Uterus (tissue), 3 donors: ENCODE measurements at regions not wholly inside any gene's neighbourhood (a gene's known extent, or its start where the extent isn't known, plus 50 kb on each side); places are given as distances from the start of the nearest gene placed in this dataset.

Experiments used
- DNase-seq, 2 donors: peaks; one replicate each; pipeline ENCODE4 v3.0.0-alpha.2; 2019 to 2020
- H3K27ac ChIP-seq, 2 donors: fragments of 200-600 bp; sonication (generic); 1 replicate in 1 of 2; 2 replicates in 1 of 2; pipeline ENCODE4 v1.5.1; 2016 to 2018
- H3K27me3 ChIP-seq, 2 donors: fragments of 200-600 bp; sonication (generic); one replicate each; pipeline ENCODE4 v1.5.1; 2018 to 2019; ENCODE audit warnings: control low read depth in 1 of 2
- H3K36me3 ChIP-seq, 2 donors: fragments of 200-600 bp; sonication (generic); one replicate each; pipeline ENCODE4 v1.5.1; 2019; ENCODE audit warnings: control low read depth in 1 of 2
- H3K4me1 ChIP-seq, 2 donors: fragments of 200-600 bp; sonication (generic); one replicate each; pipeline ENCODE4 v1.5.1; 2018 to 2019; ENCODE audit warnings: control low read depth in 1 of 2
- H3K4me3 ChIP-seq, 2 donors: fragments of 200-600 bp; sonication (generic); 1 replicate in 1 of 2; 2 replicates in 1 of 2; pipeline ENCODE4 v1.5.1; 2018 to 2019; ENCODE audit warnings: mild to moderate bottlenecking in 1 of 2
- H3K9me3 ChIP-seq, 2 donors: fragments of 200-600 bp; sonication (generic); one replicate each; pipeline ENCODE4 v1.5.1; 2019; ENCODE audit warnings: control low read depth in 1 of 2
- CTCF ChIP-seq, 4 experiments: fragments of 200-600 bp in 2 of 4; fragments of 450-650 bp in 2 of 4; sonication (generic) in 2 of 4; IDR thresholded peaks; one replicate each; pipeline ENCODE4 v1.5.1; 2016 to 2019; ENCODE audit warnings: antibody characterized with exemption in 4 of 4, mild to moderate bottlenecking in 2 of 4, moderate library complexity in 1 of 4
- POLR2A ChIP-seq, 2 donors: fragments of 450-650 bp; IDR thresholded peaks; one replicate each; pipeline ENCODE4 v1.6.1; 2016; ENCODE audit warnings: antibody characterized with exemption in 2 of 2, mild to moderate bottlenecking in 1 of 2, moderate library complexity in 1 of 2
- intact Hi-C: fragments of 100-400 bp; cut with DNase I; formaldehyde crosslinking; loops from one replicate; pipeline ENCODE4 v1.15.1; 2023; ENCODE audit warnings: low total_unique reads
- donor health status: DM: yes; HTN: yes; CAD: no.

GRCh38 chr9:126017758-126018157, 270.6 kb downstream of the PBX3 start:
- no peak for DNase-seq
- H3K36me3 ChIP-seq: no peaks in the 10 kb centered on the region
- H3K4me1 ChIP-seq: no peaks in the 10 kb centered on the region
- no peak overlapping the region for H3K4me3 ChIP-seq
- TF ChIP-seq CTCF (IDR thresholded peaks at IDR 0.05) (no peak), POLR2A (IDR thresholded peaks at IDR 0.05) (no peak)
- no peaks in the 10 kb centered on the region for H3K9me3 ChIP-seq
- intact Hi-C loops: no loop called here
- no peak overlapping the region for H3K27ac ChIP-seq
- no peaks in the 10 kb centered on the region for H3K27me3 ChIP-seq

GRCh38 chr9:126020836-126021235, 273.7 kb downstream of the PBX3 start:
- no peak overlapping the region for H3K4me3 ChIP-seq
- no peaks in the 10 kb centered on the region for H3K4me1 ChIP-seq
- intact Hi-C loops: no loop called here
- H3K36me3 ChIP-seq: no peaks in the 10 kb centered on the region
- no peak for DNase-seq
- no peak overlapping the region for H3K27ac ChIP-seq
- no peaks in the 10 kb centered on the region for H3K27me3 ChIP-seq
- no peaks in the 10 kb centered on the region for H3K9me3 ChIP-seq
- TF ChIP-seq POLR2A (IDR thresholded peaks at IDR 0.05) (no peak), CTCF (IDR thresholded peaks at IDR 0.05) (no peak)

- Histone ChIP-seq H3K4me3 (no peak overlapping the region), H3K36me3 (no peaks in the 10 kb centered on the region), H3K9me3 (no peaks in the 10 kb centered on the region), H3K27me3 (no peaks in the 10 kb centered on the region), H3K27ac (no peak overlapping the region), H3K4me1 (no peaks in the 10 kb centered on the region)
- intact Hi-C loops: no loop called here
- no peak for DNase-seq
- no peak for TF ChIP-seq CTCF (IDR thresholded peaks at IDR 0.05)
- TF ChIP-seq POLR2A (IDR thresholded peaks at IDR 0.05): no peak
Observed at GRCh38 chr9:126023962-126024361, 276.8 kb downstream of the PBX3 start.

GRCh38 chr9:126024581-126025230, 277.5 kb downstream of the PBX3 start:
- no peaks in the 10 kb centered on the region for H3K9me3 ChIP-seq
- no peak for DNase-seq

GRCh38 chr9:126025991-126026390, 278.8 kb downstream of the PBX3 start:
- Histone ChIP-seq H3K4me1 (no peaks in the 10 kb centered on the region), H3K4me3 (no peak overlapping the region), H3K27ac (no peak overlapping the region), H3K9me3 (no peaks in the 10 kb centered on the region), H3K27me3 (no peaks in the 10 kb centered on the region), H3K36me3 (no peaks in the 10 kb centered on the region)
- DNase-seq: no peak
- intact Hi-C loops: no loop called here
- TF ChIP-seq CTCF (IDR thresholded peaks at IDR 0.05) (no peak), POLR2A (IDR thresholded peaks at IDR 0.05) (no peak)

More at GRCh38 chr9:126024581-126025230, 277.5 kb downstream of the PBX3 start:
- intact Hi-C loops: no loop called here
- Histone ChIP-seq H3K4me3 (no peak overlapping the region), H3K36me3 (no peaks in the 10 kb centered on the region), H3K27ac (no peak overlapping the region), H3K4me1 (no peaks in the 10 kb centered on the region), H3K27me3 (no peaks in the 10 kb centered on the region)
- TF ChIP-seq CTCF (IDR thresholded peaks at IDR 0.05) (no peak), POLR2A (IDR thresholded peaks at IDR 0.05) (no peak)
